Activated CD8-positive, alpha-beta memory T cell treated with anti-CD3 and anti-CD28 coated beads, Interleukin-2, amount 10 ng/mL, durations not matched to agents 7 days and 5 days (primary cell): ENCODE measurements at regions not wholly inside any gene's neighbourhood (a gene's known extent, or its start where the extent isn't known, plus 50 kb on each side); places are given as distances from the start of the nearest gene placed in this dataset.

Experiments used
- ATAC-seq: fragments of 150-1000 bp; cut with Tn5 transposase; one replicate; pipeline ENCODE4 v1.10.0; 2021; ENCODE audit warnings: moderate library complexity
- CTCF ChIA-PET: fragments of 350-600 bp; sonication (Branson Sonifier 250); formaldehyde crosslinking; loops from one replicate; lab custom pipeline; 2021; ENCODE audit warnings: antibody characterized with exemption; lab: Charles Lee
- DNase-seq: peaks from one replicate; pipeline ENCODE4 v3.0.0-alpha.2; 2020
- H3K27ac Mint-ChIP-seq: one replicate; pipeline ENCODE4 v1.8.0; 2021; ENCODE audit warnings: mild to moderate bottlenecking, mixed read lengths
- H3K27me3 Mint-ChIP-seq: one replicate; pipeline ENCODE4 v1.8.0; 2021; ENCODE audit warnings: mixed read lengths
- H3K36me3 Mint-ChIP-seq: one replicate; pipeline ENCODE4 v1.8.0; 2021; ENCODE audit warnings: mild to moderate bottlenecking, mixed read lengths
- H3K4me1 Mint-ChIP-seq: one replicate; pipeline ENCODE4 v1.8.0; 2021; ENCODE audit warnings: mixed read lengths
- H3K4me3 Mint-ChIP-seq: one replicate; pipeline ENCODE4 v1.8.0; 2021; ENCODE audit warnings: mild to moderate bottlenecking, moderate library complexity, mixed read lengths
- H3K9me3 Mint-ChIP-seq: one replicate; pipeline ENCODE4 v1.8.0; 2022; ENCODE audit warnings: low read depth, mixed read lengths

DNA sequence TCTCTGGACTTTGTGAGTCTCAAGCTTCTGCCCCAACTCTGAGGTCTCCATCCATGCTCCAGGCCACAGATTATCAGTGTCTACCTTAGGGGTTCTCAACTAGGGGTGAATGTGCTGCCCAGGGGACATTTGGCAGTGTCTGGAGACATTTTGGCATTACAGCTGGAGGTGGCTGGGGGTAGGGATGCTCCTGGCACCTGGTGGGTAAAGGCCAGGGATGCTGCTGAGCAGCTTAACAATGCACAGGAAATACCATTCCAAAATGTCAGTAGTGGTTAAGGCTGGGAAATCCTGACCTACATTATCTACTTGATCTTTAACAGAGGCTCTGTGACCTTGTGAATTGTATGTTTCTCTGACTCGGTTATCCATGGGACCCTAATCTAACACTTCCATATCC is 67.3 kb upstream of the PALS2 start:
- H3K4me3 Mint-ChIP-seq, result no peak overlapping the region

DNA sequence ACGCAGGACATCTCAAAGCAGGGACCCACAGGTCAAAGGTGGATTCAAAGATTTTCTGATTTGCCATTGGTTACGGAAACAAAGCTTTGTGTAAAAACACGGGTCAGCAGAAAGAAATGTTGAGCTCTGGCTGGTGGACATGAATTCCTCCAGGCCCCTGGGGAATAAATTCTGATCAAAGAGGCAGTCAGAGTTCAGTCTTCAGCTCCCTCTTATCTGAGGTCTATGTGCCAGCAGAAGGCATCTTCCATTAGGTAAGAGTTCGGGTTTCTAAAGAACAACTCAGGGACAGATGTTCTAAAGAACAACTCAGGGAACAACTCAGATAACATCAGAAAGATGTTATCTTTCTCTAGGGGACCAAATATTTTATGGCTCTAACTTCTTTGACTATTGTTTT is 64.9 kb upstream of the PALS2 start:
- Mint-ChIP-seq H3K27ac (no peak overlapping the region), H3K27me3 (peaks cover 16% of the 10 kb centered on the region), H3K4me1 (no peaks in the 10 kb centered on the region), H3K9me3 (no peaks in the 10 kb centered on the region), H3K4me3 (no peak overlapping the region), H3K36me3 (no peaks in the 10 kb centered on the region)
- ATAC-seq (no peak), DNase-seq (no peak)
- CTCF ChIA-PET, result no interaction called here

More for the DNA sequence above, 67.3 kb upstream of the PALS2 start:
- DNase-seq, result no peak
- peaks cover 15% of the 10 kb centered on the region for H3K27me3 Mint-ChIP-seq
- H3K4me1 Mint-ChIP-seq, result no peaks in the 10 kb centered on the region
- CTCF ChIA-PET, result no interaction called here
- no peak for ATAC-seq
- H3K27ac Mint-ChIP-seq, result no peak overlapping the region
- H3K36me3 Mint-ChIP-seq, result no peaks in the 10 kb centered on the region
- no peaks in the 10 kb centered on the region for H3K9me3 Mint-ChIP-seq

DNA sequence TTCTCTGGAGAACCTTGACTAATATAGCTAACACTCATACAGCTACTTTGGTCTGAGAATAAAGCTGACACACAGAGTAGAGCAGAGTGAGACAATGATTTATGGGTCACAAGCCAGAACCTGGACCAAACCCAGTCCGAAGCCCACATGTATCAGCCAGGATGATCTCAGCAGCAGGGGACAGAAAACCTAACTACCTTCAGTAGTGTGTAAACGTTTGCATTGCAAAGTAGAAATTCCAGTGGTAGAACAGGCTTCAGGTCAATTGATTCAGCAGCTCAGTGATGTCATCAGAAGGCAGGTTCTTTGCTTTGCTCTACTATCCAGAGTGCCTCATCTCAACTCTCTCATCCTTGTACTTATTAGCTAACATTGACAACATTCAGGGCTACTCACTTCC is 62.5 kb upstream of the PALS2 start:
- DNase-seq (no peak), ATAC-seq (no peak)
- H3K27me3 Mint-ChIP-seq, result peaks cover 18% of the 10 kb centered on the region
- no peaks in the 10 kb centered on the region for H3K36me3 Mint-ChIP-seq
- CTCF ChIA-PET, result no interaction called here
- no peaks in the 10 kb centered on the region for H3K4me1 Mint-ChIP-seq
- H3K9me3 Mint-ChIP-seq, result no peaks in the 10 kb centered on the region
- H3K4me3 Mint-ChIP-seq, result no peak overlapping the region
- no peak overlapping the region for H3K27ac Mint-ChIP-seq

DNA sequence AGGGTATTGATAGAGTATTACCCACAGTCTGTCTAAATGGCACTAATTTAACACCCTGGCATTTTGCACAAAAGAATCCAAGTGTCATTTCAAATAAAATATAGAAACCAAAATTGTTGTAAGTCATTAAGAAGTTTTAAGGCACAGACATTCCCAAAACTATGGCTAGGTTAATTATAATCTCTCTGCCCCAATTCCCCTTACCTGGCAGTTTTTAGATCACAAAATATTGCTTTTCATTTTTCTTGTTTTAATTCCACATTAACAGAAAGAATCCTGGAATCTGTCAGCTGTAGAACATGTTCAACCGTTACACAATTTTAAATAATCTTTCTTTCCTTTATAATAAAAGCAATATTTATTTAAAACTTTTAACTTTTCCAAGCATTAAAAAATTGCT is 56.1 kb upstream of the PALS2 start:
- peaks cover 33% of the 10 kb centered on the region for H3K27me3 Mint-ChIP-seq
- no peaks in the 10 kb centered on the region for H3K4me1 Mint-ChIP-seq
- DNase-seq (no peak), ATAC-seq (no peak)
- H3K9me3 Mint-ChIP-seq, result no peaks in the 10 kb centered on the region
- H3K27ac Mint-ChIP-seq, result no peak overlapping the region
- CTCF ChIA-PET, result no interaction called here
- H3K4me3 Mint-ChIP-seq, result no peak overlapping the region
- H3K36me3 Mint-ChIP-seq, result no peaks in the 10 kb centered on the region

DNA sequence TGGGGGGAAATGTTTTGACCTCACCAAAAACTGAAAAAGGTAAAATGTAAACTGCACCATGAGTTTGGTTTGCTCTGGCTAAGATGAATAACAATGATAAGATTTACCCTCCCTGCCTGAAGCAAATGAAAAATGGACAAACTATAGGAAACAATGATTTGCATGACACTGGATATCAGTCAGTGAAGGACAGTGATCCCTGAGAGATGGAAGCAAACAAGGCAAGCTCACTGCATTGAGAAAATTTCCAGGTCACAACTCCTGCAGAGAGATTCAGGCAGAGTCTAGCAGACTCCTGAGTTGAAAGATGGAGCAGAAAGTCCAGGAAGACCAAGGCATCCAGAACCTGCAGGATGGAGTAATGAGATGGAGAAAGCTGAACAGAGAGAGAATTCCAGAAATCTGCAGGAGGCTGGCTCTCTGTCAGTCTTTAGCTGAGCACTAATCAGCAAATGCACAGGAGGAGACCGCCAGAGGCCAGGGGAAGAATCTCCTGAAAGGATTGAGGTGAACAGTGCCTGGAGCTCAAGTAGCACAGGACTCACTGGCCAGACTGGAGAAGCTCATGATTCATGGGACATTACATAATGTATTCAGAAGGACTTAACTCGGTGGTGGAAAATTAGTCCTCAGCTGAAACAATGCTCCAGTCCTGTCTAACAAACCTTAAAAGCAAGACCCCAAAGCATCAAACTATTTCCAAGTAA is 51.2 kb upstream of the PALS2 start:
- CTCF ChIA-PET, result interaction anchor here (1.3 kb wide), 1 partner anchor 9 kb away, joined by 3 read pairs; no protein-coding TSS in a partner anchor
- peaks cover 55% of the 10 kb centered on the region for H3K27me3 Mint-ChIP-seq

More for the DNA sequence above, 51.2 kb upstream of the PALS2 start:
- ATAC-seq, result no peak
- no peaks in the 10 kb centered on the region for H3K4me1 Mint-ChIP-seq
- H3K9me3 Mint-ChIP-seq, result no peaks in the 10 kb centered on the region
- DNase-seq, result no peak
- H3K36me3 Mint-ChIP-seq, result no peaks in the 10 kb centered on the region
- H3K27ac Mint-ChIP-seq, result no peak overlapping the region
- H3K4me3 Mint-ChIP-seq, result no peak overlapping the region
